ENCODE measurements at regions not wholly inside any gene's neighbourhood (a gene's known extent, or its start where the extent isn't known, plus 50 kb on each side); places are given as distances from the start of the nearest gene placed in this dataset.

- Histone ChIP-seq H3K4me1 (ENCODE audit: control insufficient read depth in 1 of 2, insufficient read depth in 2 of 2, low read length in 2 of 2) (peaks cover 0 to 7% of the 10 kb centered on the region in 2 experiments; a peak in 2 of 4 replicates), H3K27me3 (ENCODE audit: insufficient read depth, low read length) (no peaks in the 10 kb centered on the region), H3K9ac (ENCODE audit: low read length) (no peak overlapping the region), H3K4me2 (ENCODE audit: low read length) (no peak overlapping the region), H4K20me1 (ENCODE audit: insufficient read depth) (no peaks in the 10 kb centered on the region), H2AFZ (ENCODE audit: low read depth, low read length, poor library complexity, severe bottlenecking) (no peak overlapping the region), H3K9me2 (ENCODE audit: insufficient read depth) (no peaks in the 10 kb centered on the region), H3K9me3 (ENCODE audit: control insufficient read depth in 1 of 2, insufficient read depth in 1 of 2, low read depth in 1 of 2, low read length in 2 of 2) (no peaks in the 10 kb centered on the region), H3K4me3 (replicated peaks in 1 of 2; ENCODE audit: low read depth in 1 of 2, low read length in 2 of 2) (no peak overlapping the region), H3K27ac (ENCODE audit: low read depth, low read length) (no peak overlapping the region), H3K36me3 (ENCODE audit: control insufficient read depth in 1 of 2, insufficient read depth in 2 of 2, low read length in 2 of 2) (no peaks in the 10 kb centered on the region), H3K79me2 (ENCODE audit: insufficient read depth, low read length) (no peaks in the 10 kb centered on the region)
- CTCF ChIA-PET, result no interaction called here
- TF ChIP-seq CBX3 (IDR thresholded peaks at IDR 0.05; ENCODE audit: low read depth) (no peak), EZH2 (IDR thresholded peaks at IDR 0.05) (no peak), SP1 (IDR thresholded peaks at IDR 0.05; ENCODE audit: low read depth) (no peak), POLR2A (IDR thresholded peaks at IDR 0.05; ENCODE audit: borderline replicate concordance, extremely low read depth, insufficient read depth, insufficient read length) (no peak), RAD21 (IDR thresholded peaks at IDR 0.05; ENCODE audit: low read depth) (no peak), EGR1 (IDR thresholded peaks at IDR 0.05; ENCODE audit: low read depth) (no peak), ZFX (IDR thresholded peaks at IDR 0.05) (no peak), EZH2phosphoT487 (IDR thresholded peaks at IDR 0.05; ENCODE audit: borderline replicate concordance) (no peak)
- RAD21 ChIA-PET (ENCODE audit: low non-redundant PET in 1 of 2, low total read pairs in 2 of 2, uncharacterized antibody in 2 of 2, unreplicated experiment in 2 of 2), result no interaction called here
- DNase-seq (ENCODE audit: low read depth, low spot score), result no peak
- no TSS peak for BruUV-seq (replicated peaks)
- intact Hi-C loops (cut with micrococcal nuclease), result no loop called here
- POLR2A ChIA-PET, result no interaction called here
- ATAC-seq, result no peak
These were observed 129.2 kb upstream of the DUSP10 start for GRCh38 chr1:221871056-221871455.

GRCh38 chr1:221869779-221870178 lies 127.9 kb upstream of the DUSP10 start:
- RAD21 ChIA-PET (ENCODE audit: low non-redundant PET in 1 of 2, low total read pairs in 2 of 2, uncharacterized antibody in 2 of 2, unreplicated experiment in 2 of 2), result no interaction called here

More at GRCh38 chr1:221869779-221870178, 127.9 kb upstream of the DUSP10 start:
- Histone ChIP-seq H3K27me3 (ENCODE audit: insufficient read depth, low read length) (no peaks in the 10 kb centered on the region), H3K4me2 (ENCODE audit: low read length) (no peak overlapping the region), H3K9ac (ENCODE audit: low read length) (no peak overlapping the region), H3K4me1 (ENCODE audit: control insufficient read depth in 1 of 2, insufficient read depth in 2 of 2, low read length in 2 of 2) (peaks cover 0 to 7% of the 10 kb centered on the region in 2 experiments; a peak in 2 of 4 replicates), H3K36me3 (ENCODE audit: control insufficient read depth in 1 of 2, insufficient read depth in 2 of 2, low read length in 2 of 2) (no peaks in the 10 kb centered on the region), H3K4me3 (replicated peaks in 1 of 2; ENCODE audit: low read depth in 1 of 2, low read length in 2 of 2) (no peak overlapping the region), H3K9me2 (ENCODE audit: insufficient read depth) (no peaks in the 10 kb centered on the region), H3K79me2 (ENCODE audit: insufficient read depth, low read length) (no peaks in the 10 kb centered on the region), H2AFZ (ENCODE audit: low read depth, low read length, poor library complexity, severe bottlenecking) (no peak overlapping the region), H4K20me1 (ENCODE audit: insufficient read depth) (no peaks in the 10 kb centered on the region), H3K9me3 (ENCODE audit: control insufficient read depth in 1 of 2, insufficient read depth in 1 of 2, low read depth in 1 of 2, low read length in 2 of 2) (no peaks in the 10 kb centered on the region), H3K27ac (ENCODE audit: low read depth, low read length) (no peak overlapping the region)
- TF ChIP-seq, protein P1, sequence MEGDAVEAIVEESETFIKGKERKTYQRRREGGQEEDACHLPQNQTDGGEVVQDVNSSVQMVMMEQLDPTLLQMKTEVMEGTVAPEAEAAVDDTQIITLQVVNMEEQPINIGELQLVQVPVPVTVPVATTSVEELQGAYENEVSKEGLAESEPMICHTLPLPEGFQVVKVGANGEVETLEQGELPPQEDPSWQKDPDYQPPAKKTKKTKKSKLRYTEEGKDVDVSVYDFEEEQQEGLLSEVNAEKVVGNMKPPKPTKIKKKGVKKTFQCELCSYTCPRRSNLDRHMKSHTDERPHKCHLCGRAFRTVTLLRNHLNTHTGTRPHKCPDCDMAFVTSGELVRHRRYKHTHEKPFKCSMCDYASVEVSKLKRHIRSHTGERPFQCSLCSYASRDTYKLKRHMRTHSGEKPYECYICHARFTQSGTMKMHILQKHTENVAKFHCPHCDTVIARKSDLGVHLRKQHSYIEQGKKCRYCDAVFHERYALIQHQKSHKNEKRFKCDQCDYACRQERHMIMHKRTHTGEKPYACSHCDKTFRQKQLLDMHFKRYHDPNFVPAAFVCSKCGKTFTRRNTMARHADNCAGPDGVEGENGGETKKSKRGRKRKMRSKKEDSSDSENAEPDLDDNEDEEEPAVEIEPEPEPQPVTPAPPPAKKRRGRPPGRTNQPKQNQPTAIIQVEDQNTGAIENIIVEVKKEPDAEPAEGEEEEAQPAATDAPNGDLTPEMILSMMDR (IDR thresholded peaks at IDR 0.05 in 2 of 3, conservative IDR thresholded peaks at IDR 0.05 in 1 of 3; ENCODE audit: borderline replicate concordance in 1 of 3, insufficient read depth in 1 of 3, low read depth in 2 of 3, low read length in 2 of 3), result no peak
- no peak for TF ChIP-seq POLR2A (IDR thresholded peaks at IDR 0.05; ENCODE audit: borderline replicate concordance, extremely low read depth, insufficient read depth, insufficient read length)
- TF ChIP-seq EZH2phosphoT487 (IDR thresholded peaks at IDR 0.05; ENCODE audit: borderline replicate concordance), result no peak
- no peak for TF ChIP-seq SP1 (IDR thresholded peaks at IDR 0.05; ENCODE audit: low read depth)
- TF ChIP-seq CBX3 (IDR thresholded peaks at IDR 0.05; ENCODE audit: low read depth), result no peak
- TF ChIP-seq, protein P2, sequence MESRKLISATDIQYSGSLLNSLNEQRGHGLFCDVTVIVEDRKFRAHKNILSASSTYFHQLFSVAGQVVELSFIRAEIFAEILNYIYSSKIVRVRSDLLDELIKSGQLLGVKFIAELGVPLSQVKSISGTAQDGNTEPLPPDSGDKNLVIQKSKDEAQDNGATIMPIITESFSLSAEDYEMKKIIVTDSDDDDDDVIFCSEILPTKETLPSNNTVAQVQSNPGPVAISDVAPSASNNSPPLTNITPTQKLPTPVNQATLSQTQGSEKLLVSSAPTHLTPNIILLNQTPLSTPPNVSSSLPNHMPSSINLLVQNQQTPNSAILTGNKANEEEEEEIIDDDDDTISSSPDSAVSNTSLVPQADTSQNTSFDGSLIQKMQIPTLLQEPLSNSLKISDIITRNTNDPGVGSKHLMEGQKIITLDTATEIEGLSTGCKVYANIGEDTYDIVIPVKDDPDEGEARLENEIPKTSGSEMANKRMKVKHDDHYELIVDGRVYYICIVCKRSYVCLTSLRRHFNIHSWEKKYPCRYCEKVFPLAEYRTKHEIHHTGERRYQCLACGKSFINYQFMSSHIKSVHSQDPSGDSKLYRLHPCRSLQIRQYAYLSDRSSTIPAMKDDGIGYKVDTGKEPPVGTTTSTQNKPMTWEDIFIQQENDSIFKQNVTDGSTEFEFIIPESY (IDR thresholded peaks at IDR 0.05; ENCODE audit: extremely low read depth, insufficient replicate concordance, low read length), result no peak
- no peak for TF ChIP-seq EZH2 (IDR thresholded peaks at IDR 0.05)
- TF ChIP-seq ELF1 (IDR thresholded peaks at IDR 0.05; ENCODE audit: borderline replicate concordance, low read depth), result no peak
- TF ChIP-seq SRF (IDR thresholded peaks at IDR 0.05; ENCODE audit: low read depth), result no peak
- no TSS peak for BruUV-seq (replicated peaks)
- intact Hi-C loops (cut with micrococcal nuclease), result no loop called here
- ChIA-PET POLR2A (no interaction called here), CTCF (interaction anchor here (1.2 kb wide), 1 partner anchor 14 kb away, joined by 3 read pairs; no protein-coding TSS in a partner anchor)
- DNase-seq (ENCODE audit: low read depth, low spot score) (no peak), ATAC-seq (no peak)

All from HCT116 (cell line).